HG02798 (cell line): ENCODE measurements at regions not wholly inside any gene's neighbourhood (a gene's known extent, or its start where the extent isn't known, plus 50 kb on each side); places are given as distances from the start of the nearest gene placed in this dataset.
"Not testable (repeated sequence)": the region's sequence is repeated elsewhere in the genome, so short reads cannot be mapped to it uniquely, and the experiment has no call there.

Experiments used
- ATAC-seq: cut with Tn5 transposase; IDR thresholded peaks from one replicate; pipeline ENCODE4 v1.9.1; 2021; ENCODE audit warnings: mild to moderate bottlenecking; ENCODE audit not compliant: unreplicated experiment, poor library complexity

DNA sequence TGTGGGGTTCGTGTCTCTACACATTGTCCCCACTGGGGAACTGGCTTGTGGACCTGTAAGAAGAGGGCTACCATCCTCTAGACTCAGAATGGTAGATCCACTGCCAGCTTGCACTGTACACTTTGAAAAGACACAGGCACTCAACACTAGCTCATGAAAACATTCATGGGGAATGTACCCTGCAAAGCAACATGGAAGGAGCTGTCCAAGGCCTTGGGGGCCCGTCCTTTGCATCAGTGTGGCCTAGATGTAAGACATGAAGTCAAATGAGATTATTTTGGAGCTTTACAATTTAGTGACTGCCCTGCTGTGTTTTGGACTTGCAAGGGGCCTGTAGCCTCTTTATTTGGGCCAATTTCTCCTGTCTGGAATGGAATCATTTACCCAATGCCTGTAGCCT, 399.0 kb upstream of the PCDH15 start:
- ATAC-seq, result no peak

DNA sequence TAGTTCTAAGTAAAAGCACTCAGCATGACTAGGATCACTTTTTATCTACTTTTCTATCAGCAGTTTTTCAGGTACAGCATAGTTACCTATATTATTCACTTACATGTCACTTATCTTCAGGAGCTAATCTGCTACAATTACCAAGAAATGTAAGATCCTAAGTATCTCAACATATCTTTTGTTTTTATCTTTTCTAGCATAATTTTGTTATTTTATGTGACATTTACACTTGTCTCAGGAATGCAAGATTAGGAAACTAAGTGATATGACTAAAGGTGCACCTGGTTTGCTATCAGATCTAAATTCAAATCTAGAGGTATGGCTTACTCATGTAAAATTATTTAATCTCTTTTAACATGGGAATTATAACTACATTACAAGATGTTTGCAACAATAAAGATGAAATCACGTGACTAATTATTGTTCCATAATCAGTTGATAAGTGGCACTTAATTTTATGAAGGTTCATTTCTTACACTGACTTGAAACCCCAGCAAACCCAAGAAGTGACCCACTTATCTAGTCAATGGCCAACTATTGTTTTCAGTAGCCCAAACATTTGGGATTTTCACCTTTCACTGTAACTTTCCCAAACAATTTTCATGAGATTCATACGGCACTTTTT, 390.3 kb upstream of the PCDH15 start:
- ATAC-seq, result no peak

DNA sequence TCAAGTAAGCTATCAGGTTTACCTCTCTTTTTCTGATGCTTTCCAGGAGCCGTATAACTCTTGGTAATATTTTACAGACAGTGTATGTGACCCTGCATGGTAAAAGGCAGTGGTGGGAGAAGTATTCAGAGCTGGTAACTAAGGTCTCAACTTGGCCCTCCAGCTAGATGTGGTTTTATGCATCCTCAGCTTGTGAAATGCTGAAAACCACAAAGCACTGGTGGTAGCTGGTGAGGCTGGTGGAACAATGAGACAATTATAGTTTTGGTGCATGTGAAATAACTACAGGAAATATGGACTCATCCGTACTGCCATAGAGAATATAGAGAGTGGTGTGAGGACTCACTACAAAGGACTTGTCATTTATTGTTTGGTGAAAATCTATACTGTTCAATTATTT, 383.0 kb upstream of the PCDH15 start:
- ATAC-seq, result peak; percentile 33

DNA sequence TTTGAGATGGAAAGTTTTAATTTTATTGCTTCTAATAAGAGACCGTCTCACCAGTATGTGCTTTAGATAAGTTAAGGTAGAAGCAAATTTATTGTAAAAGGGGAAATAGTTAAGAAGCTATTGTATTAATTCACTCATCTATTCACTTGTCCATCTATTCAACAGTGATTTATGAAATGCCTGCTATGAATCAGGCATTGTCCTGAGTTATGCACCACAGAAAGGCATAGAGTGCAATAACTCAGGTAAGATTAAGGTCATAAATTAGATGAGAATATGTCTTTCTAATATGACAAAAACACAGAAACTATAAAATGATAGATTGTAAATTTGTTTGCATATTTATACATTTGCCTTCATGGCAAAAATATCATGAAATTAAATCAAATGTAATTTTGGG, 379.3 kb upstream of the PCDH15 start:
- ATAC-seq, result no peak

DNA sequence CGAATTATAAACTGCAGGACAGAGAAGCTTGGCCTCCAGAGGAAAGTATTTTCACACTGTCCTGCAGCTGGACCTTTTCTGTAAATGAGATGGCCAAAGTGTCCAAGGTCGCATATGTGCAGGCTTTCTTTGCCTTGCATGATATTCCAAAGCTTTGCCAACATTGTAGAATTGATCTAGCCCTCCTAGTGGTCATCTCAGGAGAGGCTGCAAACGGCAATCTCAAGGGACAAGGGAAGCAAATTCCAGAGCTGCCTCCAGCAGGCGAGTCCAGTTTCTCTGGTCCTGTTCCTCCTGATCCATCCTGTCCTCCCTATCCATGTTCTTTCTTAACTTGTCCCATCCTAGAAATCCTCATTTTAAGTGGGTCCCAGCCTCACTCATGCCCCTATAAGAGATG, 373.4 kb upstream of the PCDH15 start:
- ATAC-seq, result no peak

DNA sequence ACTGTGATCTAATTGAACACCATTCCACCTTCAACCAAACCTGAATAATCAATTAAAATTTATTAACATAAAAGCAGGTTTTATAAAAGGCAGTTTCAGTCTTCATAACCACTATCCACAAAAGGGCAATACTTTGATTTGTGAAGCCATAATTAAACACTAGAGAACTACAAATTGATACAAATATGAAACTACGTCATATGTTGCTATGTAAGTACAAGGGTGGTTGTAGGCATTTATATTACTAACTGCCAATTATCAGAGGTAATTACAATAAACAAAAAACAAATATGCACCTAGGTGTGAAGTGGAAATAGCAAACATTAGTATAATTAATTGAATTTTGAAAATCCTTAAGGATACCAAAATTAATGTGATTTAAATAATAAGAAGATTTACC, 368.5 kb upstream of the PCDH15 start:
- ATAC-seq, result no peak

DNA sequence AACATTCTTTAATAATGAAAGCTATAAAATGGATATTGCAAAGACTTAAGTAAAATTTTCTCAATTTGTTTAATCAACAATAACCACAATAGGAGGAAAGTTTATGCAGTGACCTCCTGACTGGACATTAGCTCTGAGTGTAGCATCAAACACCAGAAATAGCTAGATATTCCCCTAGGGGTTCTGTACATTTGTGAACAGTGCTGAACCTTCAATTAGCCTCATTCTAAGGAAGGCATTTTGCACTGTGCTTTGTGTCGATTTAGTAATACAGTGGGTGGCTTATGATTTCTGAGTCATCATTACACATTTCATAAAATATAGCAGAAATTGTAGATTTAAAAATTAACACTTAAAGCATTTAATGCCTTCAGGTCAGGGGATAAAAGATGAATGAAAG, 367.3 kb upstream of the PCDH15 start:
- ATAC-seq, result no peak

DNA sequence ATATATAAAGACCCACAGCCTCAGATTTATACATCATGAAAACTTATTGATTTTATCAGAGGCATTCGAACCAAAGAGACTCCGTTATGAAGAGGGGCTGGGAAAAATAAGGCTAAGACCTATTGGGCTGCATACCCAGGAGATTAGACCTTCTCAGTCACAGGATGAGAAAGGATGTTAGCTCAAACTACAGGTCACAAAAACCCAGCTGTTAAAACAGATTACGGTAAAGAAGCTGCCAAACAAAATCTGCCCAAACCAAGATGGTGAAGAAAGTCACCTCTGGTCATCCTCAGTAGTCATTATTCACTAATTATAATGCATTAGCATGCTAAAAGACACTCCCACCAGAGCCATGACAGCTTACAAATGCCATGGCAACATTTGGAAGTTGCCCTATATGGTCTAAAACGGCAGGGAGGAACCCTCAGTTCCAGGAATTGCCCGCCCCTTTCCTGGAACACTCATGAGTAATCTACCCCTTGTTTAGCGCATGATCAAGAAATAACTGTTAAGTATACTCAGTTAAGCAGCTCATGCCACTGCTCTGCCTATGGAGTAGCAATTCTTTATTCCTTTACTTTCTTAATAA, 362.5 kb upstream of the PCDH15 start:
- no peak for ATAC-seq

DNA sequence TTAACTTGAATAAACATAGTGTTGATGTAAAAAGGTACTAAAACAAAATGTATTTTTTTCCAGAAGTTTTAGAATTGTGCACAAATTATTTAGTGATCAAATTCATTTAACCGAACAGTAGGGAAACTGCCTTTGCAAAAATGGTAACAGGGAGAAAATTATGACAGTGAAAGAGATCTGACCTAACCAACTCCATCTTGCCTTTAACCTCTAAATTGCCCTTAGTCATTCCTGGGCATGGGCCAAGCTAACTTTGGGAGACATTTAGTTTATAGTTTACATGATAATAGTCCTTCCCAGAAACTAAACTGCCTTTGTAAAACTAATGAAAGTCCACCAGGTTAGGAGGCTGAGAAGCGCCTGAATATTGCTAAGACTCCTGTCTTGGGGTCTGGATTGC, 361.3 kb upstream of the PCDH15 start:
- not testable (repeated sequence) for ATAC-seq

DNA sequence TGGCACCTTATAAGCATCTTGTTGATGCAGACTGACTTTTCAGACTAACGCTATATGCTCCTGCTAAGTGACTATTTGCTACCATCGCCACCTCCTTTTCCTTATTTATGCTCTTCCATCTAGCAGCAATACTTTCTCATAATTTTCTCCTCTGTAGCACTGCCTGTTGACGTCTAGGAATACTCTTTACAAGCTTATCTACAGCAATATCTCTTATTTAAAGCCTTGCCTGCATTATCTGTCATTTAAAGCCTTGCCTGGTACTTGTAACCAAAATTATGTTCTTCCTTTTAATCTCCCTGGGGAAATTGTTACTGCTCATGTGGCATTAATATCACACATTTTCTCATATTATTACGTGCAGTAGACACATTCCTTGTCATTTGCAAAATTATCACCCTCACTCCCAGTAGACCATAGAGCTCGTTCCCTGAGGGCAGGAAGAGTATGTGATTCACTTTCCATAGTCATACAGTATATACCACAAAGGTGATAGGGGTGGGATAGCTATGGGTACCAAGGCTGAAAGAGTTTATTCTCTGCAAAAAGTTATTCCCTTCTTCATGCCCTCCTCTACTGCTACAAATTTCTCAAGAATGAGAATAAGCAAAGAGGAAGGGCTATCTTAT, 359.7 kb upstream of the PCDH15 start:
- ATAC-seq, result no peak

DNA sequence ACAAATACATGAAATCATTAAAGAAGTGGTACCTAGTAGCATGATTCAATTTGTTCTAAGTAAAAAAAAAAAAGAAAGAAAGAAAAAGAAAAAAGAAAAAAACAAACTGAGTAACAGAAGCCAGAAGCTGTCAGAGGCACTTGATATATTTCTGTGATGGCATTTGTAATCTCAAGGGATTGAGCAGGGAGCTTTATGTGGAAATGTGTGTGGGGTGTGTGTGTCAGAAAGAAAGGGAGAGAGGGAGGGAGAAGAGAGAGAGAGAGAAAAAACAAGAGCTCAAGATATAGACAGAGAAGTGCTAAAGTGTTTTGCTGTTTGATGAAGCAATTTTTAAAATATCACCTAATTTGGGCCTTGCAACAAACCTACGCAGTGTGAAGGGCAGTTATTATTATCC, 357.6 kb upstream of the PCDH15 start:
- no peak for ATAC-seq

DNA sequence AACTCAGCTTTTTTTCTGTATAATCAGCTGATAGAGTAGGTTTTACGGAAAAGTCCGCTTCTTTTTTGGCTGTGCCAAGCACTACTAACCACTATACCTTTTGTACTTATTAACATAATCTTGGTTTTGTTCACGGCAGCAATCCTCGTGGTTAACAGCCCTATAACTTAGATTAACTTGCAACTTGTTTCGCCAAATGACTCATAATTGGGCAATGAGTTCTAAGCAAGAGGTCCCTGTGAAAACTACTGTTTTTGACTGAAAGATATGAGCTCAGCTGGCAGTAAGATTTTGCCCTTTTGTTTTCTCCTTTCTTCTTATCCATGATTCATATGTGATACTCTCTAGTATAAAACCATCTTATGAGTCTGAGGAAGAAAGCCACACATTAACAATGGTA, 345.0 kb upstream of the PCDH15 start:
- ATAC-seq, result no peak

DNA sequence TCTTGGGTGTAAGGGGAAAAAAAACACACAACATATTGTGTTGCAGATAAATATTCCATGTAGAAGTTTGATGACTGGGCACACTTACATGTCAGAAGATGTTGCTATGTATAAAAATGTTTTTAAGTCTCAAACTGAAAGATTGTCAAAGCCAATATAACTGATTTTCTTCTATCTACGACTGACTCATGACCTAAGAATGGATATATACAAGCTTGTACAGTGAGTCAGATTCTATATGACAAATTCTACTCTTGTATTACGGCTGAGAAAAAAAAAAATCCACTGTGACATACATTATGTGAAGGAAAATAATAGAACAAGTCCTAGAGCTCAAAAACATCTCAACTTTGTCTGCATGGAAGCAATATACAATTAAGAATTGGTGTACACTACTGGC, 343.0 kb upstream of the PCDH15 start:
- ATAC-seq, result no peak

DNA sequence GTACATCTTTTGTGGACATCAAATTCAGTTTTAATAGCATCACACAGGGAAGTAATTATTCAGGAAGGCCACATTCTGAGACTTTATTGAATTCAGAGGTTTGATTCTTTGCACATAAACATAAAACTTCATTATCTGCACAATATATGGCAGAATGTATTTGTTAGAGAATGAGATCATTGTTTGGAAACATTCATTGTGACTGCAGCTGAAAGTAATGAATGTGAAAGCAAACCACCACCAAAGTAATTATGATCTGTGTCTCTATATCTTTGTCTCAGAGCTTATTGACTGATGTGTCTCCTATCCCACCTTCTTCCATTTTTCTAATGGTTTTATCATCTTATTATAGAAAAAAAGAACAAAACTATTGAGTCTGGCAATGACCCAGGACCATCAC, 340.9 kb upstream of the PCDH15 start:
- ATAC-seq, result no peak

DNA sequence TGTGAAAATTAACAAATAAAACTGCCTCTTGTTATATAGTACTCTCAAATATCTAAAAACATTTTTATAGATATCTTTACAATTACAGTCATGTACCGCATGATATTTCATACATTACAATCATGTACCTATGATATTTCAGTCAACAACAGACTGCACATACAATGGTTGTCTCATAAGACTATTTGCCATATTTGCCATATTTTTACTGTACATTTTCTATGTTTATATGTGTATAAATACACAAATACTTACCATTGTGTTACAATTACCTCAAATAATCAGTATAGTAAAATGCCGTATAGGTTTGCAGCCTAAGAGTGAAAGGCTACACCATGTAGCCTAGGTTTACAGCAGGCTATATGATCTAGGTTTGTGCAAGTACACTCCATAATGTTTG, 336.0 kb upstream of the PCDH15 start:
- ATAC-seq, result no peak

DNA sequence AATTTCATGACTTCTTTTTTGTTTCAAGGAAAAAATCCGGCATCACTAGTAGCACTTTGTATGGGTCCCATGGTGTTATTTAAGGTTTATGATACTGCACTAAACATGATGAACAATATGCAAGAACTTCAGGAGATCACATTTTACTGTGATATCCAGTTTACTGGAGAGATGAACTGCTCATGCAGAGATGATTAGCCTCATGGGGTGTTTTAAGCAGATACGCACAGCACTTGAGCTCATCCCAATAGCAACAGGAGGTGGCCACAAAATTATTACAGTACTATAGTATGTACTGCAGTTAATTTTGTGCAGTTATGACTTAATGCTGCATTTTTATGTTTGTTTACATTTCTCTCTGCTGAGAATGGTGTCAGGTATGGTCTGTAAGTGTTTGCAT, 303.7 kb upstream of the PCDH15 start:
- ATAC-seq, result no peak

DNA sequence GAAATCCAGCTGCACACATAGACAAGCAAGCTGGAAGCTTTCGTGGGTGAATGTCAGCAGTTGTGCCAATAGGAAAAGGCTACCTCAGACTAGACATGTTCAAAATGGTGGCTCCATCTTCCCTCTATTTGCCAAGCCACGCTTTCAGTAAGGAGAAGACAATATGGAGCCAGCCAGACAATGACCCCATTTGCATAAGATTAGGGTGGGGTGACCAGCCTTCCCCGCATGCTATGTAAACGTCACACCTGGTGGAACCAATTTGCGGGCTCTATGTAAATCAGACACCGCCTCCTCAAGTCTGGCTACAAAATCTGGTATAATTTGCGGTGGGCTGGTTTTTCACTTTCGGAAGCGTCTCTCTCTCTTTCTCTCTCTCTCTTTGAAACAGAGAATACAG, 297.4 kb upstream of the PCDH15 start:
- ATAC-seq, result no peak

DNA sequence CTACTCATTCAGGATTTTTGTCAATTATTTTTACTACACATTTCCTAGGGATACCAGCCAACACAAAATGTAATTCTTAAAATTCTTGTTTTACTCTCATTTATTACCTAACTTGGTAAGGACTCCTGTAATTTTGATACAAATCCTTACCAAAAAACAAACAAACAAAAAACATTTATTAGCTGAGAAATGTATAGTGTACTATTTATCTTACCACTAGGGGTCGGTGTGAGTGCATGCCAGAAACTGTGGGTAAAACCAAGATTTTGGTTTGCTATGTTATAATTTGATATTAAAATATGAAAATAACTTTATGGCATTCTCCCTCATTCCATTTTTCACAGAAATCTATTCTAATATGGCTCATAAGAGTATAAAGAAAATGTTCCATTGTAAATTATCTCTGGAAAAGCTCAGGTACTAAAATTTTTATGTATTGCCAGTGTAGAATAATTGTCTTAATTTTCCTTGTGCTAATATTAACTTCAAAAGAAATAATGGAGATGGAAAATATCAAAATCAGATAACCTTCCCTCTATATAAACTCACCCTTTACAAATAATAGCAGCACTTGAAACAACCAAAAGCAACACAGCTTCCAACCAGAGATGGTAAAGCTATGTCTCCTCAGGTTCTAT, 290.8 kb upstream of the PCDH15 start:
- ATAC-seq, result peak; percentile 70

DNA sequence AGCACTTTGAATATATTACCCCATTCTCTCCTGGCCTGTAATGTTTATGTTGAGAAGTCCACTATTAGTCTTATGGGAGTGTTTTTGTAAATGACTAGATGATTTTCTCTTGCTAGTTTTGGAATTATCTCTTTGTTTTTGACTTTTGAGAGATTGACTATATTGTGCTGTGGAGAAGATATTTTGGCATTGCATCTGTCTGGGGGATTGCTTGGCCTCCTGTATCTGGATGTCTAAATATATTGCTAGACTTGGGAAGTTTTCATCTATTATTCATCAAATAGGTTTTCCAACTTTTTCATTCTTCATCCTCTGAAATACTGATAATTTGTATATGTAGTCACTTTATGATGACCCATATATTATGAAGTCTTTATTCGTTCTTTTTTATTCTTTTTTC, 277.1 kb upstream of the PCDH15 start:
- ATAC-seq, result no peak

DNA sequence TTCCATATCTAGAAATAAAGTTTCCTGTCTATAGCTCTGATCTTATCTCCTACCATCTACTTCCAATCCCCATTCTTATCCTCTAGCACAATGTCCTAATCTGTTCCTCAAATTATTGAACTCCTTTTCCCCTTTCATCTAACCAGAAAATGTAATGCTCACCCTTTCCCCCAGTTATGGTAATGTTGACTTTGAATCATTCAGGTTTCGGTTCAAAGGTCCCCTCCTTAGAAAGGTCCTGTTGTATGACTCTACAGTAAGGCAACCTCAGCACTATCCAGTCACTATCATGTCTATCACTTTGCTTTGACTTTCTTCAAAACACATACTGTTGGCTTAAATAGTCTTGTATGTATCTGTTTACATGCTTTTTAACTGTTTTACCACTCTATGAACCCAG, 264.2 kb upstream of the PCDH15 start:
- ATAC-seq, result no peak

DNA sequence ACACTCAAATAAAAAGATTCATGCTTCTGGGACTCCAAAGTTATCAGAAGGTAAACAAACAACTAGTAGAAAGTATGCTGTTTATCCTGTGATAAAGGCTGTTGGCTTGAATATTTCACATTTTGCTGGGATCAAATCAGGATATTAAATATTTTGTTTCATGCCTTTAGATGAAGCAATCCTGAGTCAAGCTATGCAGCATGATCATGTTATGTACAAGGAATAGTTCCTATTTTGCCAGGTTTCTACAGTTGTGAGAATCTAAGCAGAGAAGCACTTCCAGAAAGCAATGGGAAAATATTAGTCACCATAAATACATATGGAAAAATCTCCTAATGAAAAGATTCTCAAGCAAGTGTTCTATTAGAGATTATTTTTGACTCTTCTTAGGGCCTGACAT, 262.8 kb upstream of the PCDH15 start:
- no peak for ATAC-seq

DNA sequence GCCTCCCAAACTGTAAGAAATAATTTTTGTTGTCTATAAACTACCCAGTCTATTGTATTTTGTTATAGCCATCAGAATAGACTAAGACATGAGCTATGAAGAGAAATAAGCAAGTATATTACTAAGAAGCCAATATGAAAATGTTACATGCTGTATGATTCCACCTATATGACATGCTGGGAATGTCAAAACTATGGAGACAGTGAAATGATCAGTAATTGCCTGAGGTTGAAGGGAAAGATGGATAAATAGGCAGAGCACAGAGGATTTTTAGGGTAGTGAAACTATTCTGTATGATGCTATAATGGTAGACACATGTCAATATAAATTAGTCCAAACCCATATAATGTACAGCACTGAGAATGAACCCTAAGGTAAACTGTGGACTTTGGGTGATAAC, 261.3 kb upstream of the PCDH15 start:
- no peak for ATAC-seq
